ENCODE measurements at regions not wholly inside any gene's neighbourhood (a gene's known extent, or its start where the extent isn't known, plus 50 kb on each side); places are given as distances from the start of the nearest gene placed in this dataset.

GRCh38 chr2:16568998-16569784 lies 96.4 kb downstream of the CYRIA start:
- no peak overlapping the region for H3K27ac ChIP-seq (ENCODE audit: low read depth, low read length)
- 78 to 88% (median 84%) methylated on average over 4 of the region's 4 CpGs for WGBS, 3 donors

- no peak overlapping the region for H3K27ac ChIP-seq (ENCODE audit: low read depth, low read length)
- WGBS, 3 donors, result 38 to 81% (median 80%) methylated on average over 4 of the region's 4 CpGs
These were observed 98.9 kb downstream of the CYRIA start for GRCh38 chr2:16566701-16567100.

- H3K27ac ChIP-seq (ENCODE audit: low read depth, low read length), result no peak overlapping the region
- 66 to 83% (median 79%) methylated on average over 8 of the region's 8 CpGs for WGBS, 3 donors
These were observed 100.2 kb downstream of the CYRIA start for GRCh38 chr2:16565481-16565880.

- H3K27ac ChIP-seq (ENCODE audit: low read depth, low read length), result no peak overlapping the region
- 90 to 93% (median 93%) methylated on average over 3 of the region's 3 CpGs for WGBS, 3 donors
These were observed 104.0 kb downstream of the CYRIA start for GRCh38 chr2:16561676-16562075.

GRCh38 chr2:16561251-16561650 lies 104.4 kb downstream of the CYRIA start:
- 68 to 92% (median 91%) methylated on average over 6 of the region's 6 CpGs for WGBS, 3 donors
- H3K27ac ChIP-seq (ENCODE audit: low read depth, low read length), result no peak overlapping the region

- 68 to 78% (median 72%) methylated on average over 7 of the region's 7 CpGs for WGBS, 3 donors
- H3K27ac ChIP-seq (ENCODE audit: low read depth, low read length), result no peak overlapping the region
These were observed 106.2 kb downstream of the CYRIA start for GRCh38 chr2:16559278-16560067.

- H3K27ac ChIP-seq (ENCODE audit: low read depth, low read length), result no peak overlapping the region
These were observed 111.5 kb downstream of the CYRIA start for GRCh38 chr2:16554060-16554583.

- no peak overlapping the region for H3K27ac ChIP-seq (ENCODE audit: low read depth, low read length)
- WGBS, 3 donors, result 56 to 63% (median 61%) methylated on average over 4 of the region's 4 CpGs
These were observed 112.4 kb downstream of the CYRIA start for GRCh38 chr2:16553226-16553625.

GRCh38 chr2:16552202-16552601 lies 113.4 kb downstream of the CYRIA start:
- H3K27ac ChIP-seq (ENCODE audit: low read depth, low read length), result no peak overlapping the region
- 42 to 76% (median 71%) methylated on average over 4 of the region's 4 CpGs for WGBS, 3 donors

- H3K27ac ChIP-seq (ENCODE audit: low read depth, low read length), result no peak overlapping the region
- 35 to 82% (median 65%) methylated on average over 2 of the region's 2 CpGs for whole genome bisulfite sequencing, 3 donors
These were observed 117.6 kb downstream of the CYRIA start for GRCh38 chr2:16548036-16548435.

GRCh38 chr2:16546128-16546754 lies 119.4 kb downstream of the CYRIA start:
- H3K27ac ChIP-seq (ENCODE audit: low read depth, low read length), result no peak overlapping the region
- 29 to 60% (median 59%) methylated on average over 2 of the region's 2 CpGs for WGBS, 3 donors

GRCh38 chr2:16538707-16539106 lies 126.9 kb downstream of the CYRIA start:
- 64 to 70% (median 65%) methylated on average over 3 of the region's 3 CpGs for WGBS, 3 donors
- no peak overlapping the region for H3K27ac ChIP-seq (ENCODE audit: low read depth, low read length)

GRCh38 chr2:16537347-16537746 lies 128.3 kb downstream of the CYRIA start:
- no peak overlapping the region for H3K27ac ChIP-seq (ENCODE audit: low read depth, low read length)
- 67 to 85% (median 83%) methylated on average over 5 of the region's 5 CpGs for WGBS, 3 donors

- H3K27ac ChIP-seq (ENCODE audit: low read depth, low read length), result no peak overlapping the region
- WGBS, 3 donors, result 69 to 75% (median 74%) methylated on average over 1 of the region's 1 CpG
These were observed 139.4 kb downstream of the CYRIA start for GRCh38 chr2:16526193-16526592.

GRCh38 chr2:16525265-16525887 lies 140.3 kb downstream of the CYRIA start:
- no peak overlapping the region for H3K27ac ChIP-seq (ENCODE audit: low read depth, low read length)
- 74 to 84% (median 79%) methylated on average over 15 of the region's 15 CpGs for WGBS, 3 donors

- H3K27ac ChIP-seq (ENCODE audit: low read depth, low read length), result no peak overlapping the region
- WGBS, 3 donors, result 80 to 89% (median 85%) methylated on average over 8 of the region's 8 CpGs
These were observed 141.9 kb downstream of the CYRIA start for GRCh38 chr2:16523711-16524110.

- 39 to 57% (median 44%) methylated on average over 13 of the region's 13 CpGs for WGBS, 3 donors
- no peak overlapping the region for H3K27ac ChIP-seq (ENCODE audit: low read depth, low read length)
These were observed 143.4 kb downstream of the CYRIA start for GRCh38 chr2:16522031-16522831.

- no peak overlapping the region for H3K27ac ChIP-seq (ENCODE audit: low read depth, low read length)
- 0 to 39% (median 0%) methylated on average over 1 of the region's 1 CpG for WGBS, 3 donors
These were observed 144.7 kb downstream of the CYRIA start for GRCh38 chr2:16520891-16521290.
